GM12878 (cell line): ENCODE measurements at regions not wholly inside any gene's neighbourhood (a gene's known extent, or its start where the extent isn't known, plus 50 kb on each side); places are given as distances from the start of the nearest gene placed in this dataset.

ENCODE experiments used
- BHLHE40 ChIP-seq, 2 experiments: fragments of 450-650 bp in 1 of 2; IDR thresholded peaks; 2 replicates each; pipeline ENCODE4 v1.6.1; 2011 to 2017; ENCODE audit warnings: low read depth in 2 of 2, borderline replicate concordance in 1 of 2, improper control_type of control experiment in 1 of 2, low read length in 1 of 2, mild to moderate bottlenecking in 1 of 2
- ELK1 ChIP-seq: IDR thresholded peaks from 2 replicates; pipeline ENCODE4 v1.6.1; 2012; ENCODE audit warnings: low read depth, low read length, improper control_type of control experiment
- JUND ChIP-seq: IDR thresholded peaks from 2 replicates; pipeline ENCODE4 v1.6.1; 2012; ENCODE audit warnings: low read depth, mild to moderate bottlenecking, low read length, improper control_type of control experiment, moderate library complexity
- MXI1 ChIP-seq: fragments of 150-350 bp; IDR thresholded peaks from 2 replicates; pipeline ENCODE4 v1.6.1; 2011; ENCODE audit warnings: low read depth, mild to moderate bottlenecking, inconsistent platforms, low read length, improper control_type of control experiment
- PAX8 ChIP-seq: fragments of 450-650 bp; IDR thresholded peaks from 2 replicates; pipeline ENCODE4 v1.6.1; 2017; ENCODE audit warnings: mild to moderate bottlenecking, moderate library complexity
- POLR2A ChIP-seq: IDR thresholded peaks from 2 replicates; pipeline ENCODE4 v1.6.1; 2011; ENCODE audit warnings: low read depth, mild to moderate bottlenecking, low read length

DNA sequence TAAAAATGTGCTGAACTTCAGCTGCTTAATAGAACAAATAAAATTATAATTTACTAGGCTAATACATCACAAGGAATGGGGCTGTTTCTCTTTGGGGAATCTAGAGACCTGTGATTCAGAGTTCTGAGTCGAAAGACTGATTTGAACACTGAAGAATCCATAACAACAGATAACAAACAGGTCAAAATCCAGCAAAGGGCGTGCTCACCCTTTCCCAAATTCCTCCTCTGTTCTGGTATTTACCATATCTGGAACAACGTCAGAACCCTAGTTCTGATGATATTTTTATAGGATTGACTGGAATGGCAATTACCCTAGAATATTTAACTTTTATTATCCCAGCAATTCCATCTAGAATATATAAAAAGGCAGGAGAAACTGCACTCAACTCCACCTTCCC, 66.0 kb upstream of the ITGA6 start:
- no peak for TF ChIP-seq MXI1
- TF ChIP-seq PAX8 = no peak
- TF ChIP-seq JUND = no peak
- no peak for TF ChIP-seq POLR2A
- no peak for TF ChIP-seq BHLHE40 (IDR thresholded peaks at IDR 0.05; ENCODE audit: borderline replicate concordance in 1 of 2, low read depth in 2 of 2, low read length in 1 of 2)
- no peak for TF ChIP-seq ELK1
